Endothelial cell of umbilical vein (primary cell): ENCODE measurements at regions not wholly inside any gene's neighbourhood (a gene's known extent, or its start where the extent isn't known, plus 50 kb on each side); places are given as distances from the start of the nearest gene placed in this dataset.

Experiments
- BruUV-seq: library from RNA; stranded (reverse); fragments of 400-500 nt; replicated peaks from 2 replicates; lab custom pipeline; 2021; lab: Mats Ljungman, UMichigan
- CTCF ChIA-PET: fragments of 300-600, 350-600 bp; sonication (Branson Sonifier 250); formaldehyde crosslinking; loops from one replicate; lab custom pipeline; 2021; ENCODE audit warnings: antibody characterized with exemption, inconsistent platforms; lab: Charles Lee
- POLR2A ChIA-PET: fragments of 300-600, 350-600 bp; sonication (Branson Sonifier 250); formaldehyde crosslinking; loops from one replicate; lab custom pipeline; 2021; ENCODE audit warnings: antibody characterized with exemption, inconsistent platforms; lab: Charles Lee
- DNase-seq: peaks from one replicate; pipeline ENCODE4 v3.0.0-alpha.2; 2011; ENCODE audit warnings: low read depth, low spot score
- FAIRE-seq: peaks from 2 replicates; lab custom pipeline; 2011; peaks lifted over from hg19 to GRCh38; lab: Jason Lieb, UNC
- H2AFZ ChIP-seq: 2 replicates; pipeline ENCODE4 v1.6.0; 2012; ENCODE audit warnings: low read depth, low read length, control low read depth, inconsistent platforms
- H3K27ac ChIP-seq: 2 replicates; pipeline ENCODE4 v1.5.1; 2011; ENCODE audit warnings: low read depth, mild to moderate bottlenecking, control low read depth, low read length, moderate library complexity; ENCODE audit not compliant: insufficient read depth
- H3K27me3 ChIP-seq, 2 experiments: 2 replicates each; pipeline versions ENCODE4 v1.6.0 to v1.6.1; 2011; ENCODE audit warnings: low read length in 2 of 2, mixed read lengths in 1 of 2; ENCODE audit not compliant: control insufficient read depth in 2 of 2, insufficient read depth in 2 of 2
- H3K36me3 ChIP-seq, 2 experiments: 2 replicates in 1 of 2; 3 replicates in 1 of 2; pipeline ENCODE4 v1.5.1; 2011; ENCODE audit warnings: low read length in 2 of 2, mild to moderate bottlenecking in 1 of 2, moderate library complexity in 1 of 2; ENCODE audit not compliant: control insufficient read depth in 2 of 2, insufficient read depth in 2 of 2; ENCODE audit errors: extremely low read depth in 1 of 2
- H3K4me1 ChIP-seq: 3 replicates; pipeline ENCODE4 v1.5.1; 2011; ENCODE audit warnings: mild to moderate bottlenecking, low read length; ENCODE audit not compliant: control insufficient read depth, insufficient read depth; ENCODE audit errors: extremely low read depth
- H3K4me2 ChIP-seq: 2 replicates; pipeline ENCODE4 v1.6.1; 2011; ENCODE audit warnings: low read length, control low read depth, mixed read lengths; ENCODE audit not compliant: insufficient read depth
- H3K4me3 ChIP-seq, 3 experiments: fragments of 200-600 bp in 1 of 3; sonication (generic), shearing (Covaris generic) in 1 of 3; replicated peaks in 1 of 3; 2 replicates each; pipeline ENCODE4 v1.5.1; 2011 to 2016; ENCODE audit warnings: control low read depth in 3 of 3, low read length in 3 of 3, mild to moderate bottlenecking in 2 of 3, inconsistent platforms in 1 of 3, low read depth in 1 of 3, moderate library complexity in 1 of 3; ENCODE audit not compliant: insufficient read depth in 1 of 3
- H3K79me2 ChIP-seq: 2 replicates; pipeline ENCODE4 v1.6.0; 2012; ENCODE audit warnings: low read length, inconsistent platforms; ENCODE audit not compliant: control insufficient read depth, insufficient read depth
- H3K9ac ChIP-seq: replicated peaks from 2 replicates; pipeline ENCODE3; 2011; ENCODE audit warnings: low read length, control low read depth; ENCODE audit not compliant: insufficient read depth; ENCODE audit errors: extremely low read depth
- H3K9me1 ChIP-seq: replicated peaks from 3 replicates; pipeline ENCODE4 v1.6.0; 2011; ENCODE audit warnings: mild to moderate bottlenecking, low read length; ENCODE audit not compliant: control insufficient read depth, insufficient read depth; ENCODE audit errors: extremely low read depth
- H3K9me3 ChIP-seq: replicated peaks from 2 replicates; pipeline ENCODE4 v1.5.1; 2012; ENCODE audit warnings: low read length, inconsistent platforms; ENCODE audit not compliant: control insufficient read depth, insufficient read depth
- H4K20me1 ChIP-seq: replicated peaks from 2 replicates; pipeline ENCODE3; 2011; ENCODE audit warnings: mild to moderate bottlenecking, low read length; ENCODE audit not compliant: control insufficient read depth, insufficient read depth; ENCODE audit errors: extremely low read depth
- CTCF ChIP-seq, 2 donors: IDR thresholded peaks; 1 replicate in 1 of 2; 2 replicates in 1 of 2; pipeline ENCODE4 v1.5.1; 2011; ENCODE audit warnings: low read length in 2 of 2, mild to moderate bottlenecking in 2 of 2, moderate library complexity in 2 of 2, control low read depth in 1 of 2, inconsistent platforms in 1 of 2, low read depth in 1 of 2; ENCODE audit not compliant: insufficient read depth in 1 of 2; ENCODE audit errors: extremely low read depth in 1 of 2
- EZH2 ChIP-seq: IDR thresholded peaks from 2 replicates; pipeline ENCODE4 v1.6.1; 2012; ENCODE audit warnings: borderline replicate concordance, low read depth, mild to moderate bottlenecking, moderate library complexity, low read length, inconsistent platforms; ENCODE audit not compliant: severe bottlenecking
- FOS ChIP-seq: IDR thresholded peaks from 2 replicates; pipeline ENCODE4 v1.6.1; 2011; ENCODE audit warnings: mild to moderate bottlenecking, low read length, moderate library complexity, borderline replicate concordance; ENCODE audit not compliant: insufficient read depth
- GATA2 ChIP-seq: IDR thresholded peaks from 2 replicates; pipeline ENCODE4 v1.7.0; 2011; ENCODE audit warnings: low read depth, mild to moderate bottlenecking, moderate library complexity, mixed read lengths, low read length; ENCODE audit not compliant: insufficient read length, insufficient read depth
- JUN ChIP-seq: IDR thresholded peaks from 2 replicates; pipeline ENCODE4 v1.6.1; 2011; ENCODE audit warnings: borderline replicate concordance, low read depth; ENCODE audit not compliant: insufficient read length, insufficient read depth
- MAX ChIP-seq: IDR thresholded peaks from 2 replicates; pipeline ENCODE4 v1.6.1; 2011; ENCODE audit not compliant: insufficient read depth, insufficient read length
- MYC ChIP-seq: IDR thresholded peaks from one replicate; pipeline ENCODE4 v1.6.1; 2011; ENCODE audit warnings: mild to moderate bottlenecking, low read depth, low read length
- POLR2A ChIP-seq: IDR thresholded peaks from 2 replicates; pipeline ENCODE4 v1.6.1; 2012; ENCODE audit warnings: low read depth, mild to moderate bottlenecking, control low read depth, low read length
- POLR2AphosphoS5 ChIP-seq: IDR thresholded peaks from 2 replicates; pipeline ENCODE4 v1.6.1; 2012; ENCODE audit warnings: low read depth, mild to moderate bottlenecking, control low read depth, low read length, moderate library complexity; ENCODE audit not compliant: insufficient read depth
- dilution Hi-C: fragments of 300-500 bp; cut with MboI; formaldehyde crosslinking; loops from one replicate; pipeline ENCODE4 v1.15.0; 2019; ENCODE audit warnings: low sequenced_read_pairs; ENCODE audit not compliant: extremely low pct_ligation_motif_present
- intact Hi-C: fragments of 100-400 bp; cut with micrococcal nuclease; formaldehyde crosslinking; loops from one replicate; pipeline ENCODE4 v1.10.0; 2022

DNA sequence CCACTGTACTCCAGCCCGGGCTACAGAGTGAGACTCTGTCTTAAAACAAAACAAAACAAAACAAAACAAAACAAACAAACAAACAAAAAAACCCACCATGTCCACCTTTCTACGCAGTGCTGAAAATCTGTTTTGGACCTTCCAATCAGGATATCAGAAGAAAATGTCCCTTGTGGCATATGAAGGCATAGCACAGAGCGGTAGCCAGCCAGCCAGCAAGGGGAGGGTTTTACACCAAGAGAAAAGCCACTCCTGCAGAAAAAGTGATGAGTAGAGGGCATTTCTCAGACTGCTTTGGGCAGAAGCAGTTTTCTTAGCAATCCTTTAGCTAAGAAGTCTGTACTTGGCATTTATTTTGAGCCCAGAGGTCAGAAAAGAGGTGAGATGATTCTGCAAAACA, 612.2 kb downstream of the TYW1 start:
- H3K9ac ChIP-seq = no peak overlapping the region
- FAIRE-seq = no peak
- BruUV-seq = no TSS peak
- no peaks in the 10 kb centered on the region for H4K20me1 ChIP-seq
- no peaks in the 10 kb centered on the region for H3K9me1 ChIP-seq
- no peak overlapping the region for H3K4me3 ChIP-seq
- H3K79me2 ChIP-seq = no peaks in the 10 kb centered on the region
- ChIA-PET POLR2A (no interaction called here), CTCF (no interaction called here)
- TF ChIP-seq JUN = no peak
- no peak for TF ChIP-seq POLR2AphosphoS5
- TF ChIP-seq GATA2 = no peak
- no peak for TF ChIP-seq EZH2
- no peak for TF ChIP-seq CTCF (IDR thresholded peaks at IDR 0.05; ENCODE audit: extremely low read depth in 1 of 2, insufficient read depth in 1 of 2, low read depth in 1 of 2, low read length in 2 of 2)
- no peak for TF ChIP-seq FOS
- no peak for TF ChIP-seq MYC
- TF ChIP-seq MAX = no peak
- no peak for TF ChIP-seq POLR2A
- peaks cover 3% of the 10 kb centered on the region for H3K9me3 ChIP-seq
- H3K36me3 ChIP-seq = no peaks in the 10 kb centered on the region
- no peaks in the 10 kb centered on the region for H3K27me3 ChIP-seq
- DNase-seq = no peak
- intact Hi-C loops = no loop called here
- no peaks in the 10 kb centered on the region for H3K4me1 ChIP-seq
- H3K4me2 ChIP-seq = no peak overlapping the region
- dilution Hi-C loops = no loop called here
- H2AFZ ChIP-seq = no peak overlapping the region
- H3K27ac ChIP-seq = no peak overlapping the region
